D721Med (cell line): ENCODE measurements at regions not wholly inside any gene's neighbourhood (a gene's known extent, or its start where the extent isn't known, plus 50 kb on each side); places are given as distances from the start of the nearest gene placed in this dataset.

Experiments used
- DNase-seq: peaks from one replicate; pipeline ENCODE4 v3.0.0; 2011; ENCODE audit warnings: low spot score; ENCODE audit not compliant: insufficient read length
- FAIRE-seq: peaks from 2 replicates; lab custom pipeline; 2011; peaks lifted over from hg19 to GRCh38; lab: Jason Lieb, UNC
- CTCF ChIP-seq: IDR thresholded peaks from 2 replicates; pipeline ENCODE4 v1.5.1; 2012; ENCODE audit warnings: mild to moderate bottlenecking, control low read depth; ENCODE audit not compliant: insufficient read depth; ENCODE audit errors: missing control alignments

- no peak for FAIRE-seq
- TF ChIP-seq CTCF: no peak
- no peak for DNase-seq
These were observed 112.8 kb upstream of the TEX51 start for GRCh38 chr2:126785862-126786261.

GRCh38 chr2:126786765-126787164 lies 111.9 kb upstream of the TEX51 start:
- DNase-seq (no peak), FAIRE-seq (no peak)
- no peak for TF ChIP-seq CTCF

- no peak for TF ChIP-seq CTCF
- DNase-seq (no peak), FAIRE-seq (no peak)
These were observed 111.4 kb upstream of the TEX51 start for GRCh38 chr2:126787289-126787688.

- FAIRE-seq (no peak), DNase-seq (no peak)
- TF ChIP-seq CTCF: no peak
These were observed 110.6 kb upstream of the TEX51 start for GRCh38 chr2:126788113-126788512.

GRCh38 chr2:126788652-126789051 lies 110.0 kb upstream of the TEX51 start:
- DNase-seq (no peak), FAIRE-seq (no peak)
- TF ChIP-seq CTCF: no peak

- TF ChIP-seq CTCF: no peak
- no peak for FAIRE-seq
- DNase-seq: no peak
These were observed 107.5 kb upstream of the TEX51 start for GRCh38 chr2:126790987-126791780.

- no peak for TF ChIP-seq CTCF
- FAIRE-seq (no peak), DNase-seq (no peak)
These were observed 106.5 kb upstream of the TEX51 start for GRCh38 chr2:126792186-126792585.
